ENCODE measurements at regions not wholly inside any gene's neighbourhood (a gene's known extent, or its start where the extent isn't known, plus 50 kb on each side); places are given as distances from the start of the nearest gene placed in this dataset.

- DNase-seq, result no peak
These were observed 75.6 kb upstream of the CERS6 start for GRCh38 chr2:168380500-168380899.

GRCh38 chr2:168392024-168392423 lies 64.0 kb upstream of the CERS6 start:
- DNase-seq, result no peak

GRCh38 chr2:168392797-168393196 lies 63.3 kb upstream of the CERS6 start:
- no peak for DNase-seq

GRCh38 chr2:168394262-168394661 lies 61.8 kb upstream of the CERS6 start:
- DNase-seq, result no peak

- no peak for DNase-seq
These were observed 59.9 kb upstream of the CERS6 start for GRCh38 chr2:168396131-168396530.

- DNase-seq, result no peak
These were observed 58.4 kb upstream of the CERS6 start for GRCh38 chr2:168397629-168398028.

GRCh38 chr2:168401048-168401556 lies 55.0 kb upstream of the CERS6 start:
- DNase-seq, result no peak

- no peak for DNase-seq
These were observed 54.3 kb upstream of the CERS6 start for GRCh38 chr2:168401771-168402170.

GRCh38 chr2:168402531-168402930 lies 53.5 kb upstream of the CERS6 start:
- DNase-seq, result no peak

- DNase-seq, result no peak
These were observed 52.3 kb upstream of the CERS6 start for GRCh38 chr2:168403736-168404135.

GRCh38 chr2:168404764-168405163 lies 51.3 kb upstream of the CERS6 start:
- DNase-seq, result no peak
